Breast epithelium (tissue), 4 donors: ENCODE measurements at regions not wholly inside any gene's neighbourhood (a gene's known extent, or its start where the extent isn't known, plus 50 kb on each side); places are given as distances from the start of the nearest gene placed in this dataset.

Experiments
- DNase-seq, 2 donors: peaks; one replicate each; pipeline ENCODE4 v3.0.0-alpha.2; 2019; ENCODE audit warnings: low spot score in 2 of 2
- H3K27ac ChIP-seq, 2 donors: fragments of 200-600 bp; sonication (generic) in 1 of 2; one replicate each; pipeline ENCODE4 v1.5.1; 2016 to 2019; ENCODE audit warnings: mild to moderate bottlenecking in 1 of 2
- H3K27me3 ChIP-seq, 2 donors: fragments of 200-600 bp; sonication (generic) in 1 of 2; one replicate each; pipeline versions ENCODE4 v1.5.1 to v1.6.0; 2017 to 2019; ENCODE audit warnings: control low read depth in 1 of 2, mild to moderate bottlenecking in 1 of 2
- H3K36me3 ChIP-seq: fragments of 200-600 bp; one replicate; pipeline ENCODE4 v1.5.1; 2019
- H3K4me1 ChIP-seq, 2 donors: fragments of 200-600 bp; sonication (generic); one replicate each; pipeline ENCODE4 v1.5.1; 2016 to 2019; ENCODE audit warnings: control low read depth in 1 of 2
- H3K4me3 ChIP-seq, 3 donors: fragments of 200-600 bp; sonication (generic); 1 replicate in 2 of 3; 2 replicates in 1 of 3; pipeline ENCODE4 v1.5.1; 2016 to 2019; ENCODE audit warnings: mild to moderate bottlenecking in 3 of 3, moderate library complexity in 2 of 3
- H3K9me3 ChIP-seq, 2 donors: fragments of 200-600 bp; sonication (generic) in 1 of 2; one replicate each; pipeline ENCODE4 v1.5.1; 2016 to 2019; ENCODE audit warnings: control low read depth in 1 of 2
- CTCF ChIP-seq, 3 donors: fragments of 450-650 bp; IDR thresholded peaks; one replicate each; pipeline ENCODE4 v1.5.1; 2016 to 2017; ENCODE audit warnings: antibody characterized with exemption in 3 of 3, mild to moderate bottlenecking in 3 of 3, moderate library complexity in 3 of 3
- POLR2A ChIP-seq: fragments of 450-650 bp; IDR thresholded peaks from one replicate; pipeline ENCODE4 v1.6.1; 2016; ENCODE audit warnings: antibody characterized with exemption, mild to moderate bottlenecking, moderate library complexity
- POLR2AphosphoS5 ChIP-seq, 3 donors: sonication (generic); formaldehyde crosslinking; IDR thresholded peaks; one replicate each; pipeline ENCODE4 v1.6.1; 2017; ENCODE audit warnings: antibody characterized with exemption in 3 of 3
- intact Hi-C: fragments of 100-400 bp; cut with DNase I; formaldehyde crosslinking; loops from one replicate; pipeline ENCODE4 v1.15.1; 2023; ENCODE audit warnings: low total_unique reads

GRCh38 chr16:59214455-59214854 lies 480.3 kb upstream of the GOT2 start:
- Histone ChIP-seq H3K27ac (no peak overlapping the region), H3K4me3 (no peak overlapping the region), H3K27me3 (no peaks in the 10 kb centered on the region), H3K36me3 (no peaks in the 10 kb centered on the region), H3K9me3 (no peaks in the 10 kb centered on the region), H3K4me1 (no peaks in the 10 kb centered on the region)
- intact Hi-C loops, result no loop called here
- no peak for TF ChIP-seq POLR2A
- DNase-seq, result no peak

DNA sequence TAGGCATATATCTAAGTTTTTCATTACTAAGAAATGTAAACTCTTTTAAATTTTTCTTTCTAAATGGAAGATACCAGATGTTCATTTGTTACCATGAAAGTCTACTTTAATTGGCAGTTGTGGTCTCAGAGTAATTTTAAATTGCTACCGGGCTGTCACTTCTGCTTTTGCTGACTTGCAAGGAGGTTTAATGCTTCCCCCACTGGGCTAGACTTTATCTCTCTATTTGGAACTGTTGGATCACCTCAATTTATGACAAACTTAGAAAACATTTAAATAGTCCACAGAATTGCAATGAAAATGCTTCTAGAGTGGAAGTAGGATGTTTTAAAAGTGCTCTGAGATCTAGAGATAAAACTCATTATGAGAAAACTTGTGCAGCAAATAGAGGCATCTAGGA lies 479.8 kb upstream of the GOT2 start:
- no peaks in the 10 kb centered on the region for H3K36me3 ChIP-seq

DNA sequence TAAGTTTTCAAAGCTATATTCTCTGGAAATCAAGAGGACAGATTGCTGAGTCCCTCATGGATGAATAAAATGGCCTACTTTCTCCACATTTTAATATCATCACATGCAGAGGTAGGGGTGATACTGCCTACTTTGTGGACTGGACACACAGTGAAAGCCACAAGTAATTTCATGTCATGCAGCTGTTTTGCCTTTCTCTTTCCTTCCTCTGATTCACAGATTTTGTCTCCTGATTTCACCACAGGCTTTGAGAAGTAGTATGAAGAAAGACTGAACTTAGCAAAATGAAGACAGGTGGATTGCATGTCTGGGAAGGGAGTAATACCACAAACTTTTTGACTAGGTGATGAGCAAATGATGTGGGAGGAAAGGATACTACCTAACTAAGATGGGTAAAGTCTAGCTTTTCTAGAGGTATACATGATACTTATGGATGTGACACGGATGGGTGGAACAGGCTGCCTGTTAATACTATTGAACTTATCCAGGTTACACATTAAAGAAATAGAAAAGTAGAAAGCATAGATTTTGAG lies 478.4 kb upstream of the GOT2 start:
- H3K4me3 ChIP-seq, result no peak overlapping the region
- H3K36me3 ChIP-seq, result no peaks in the 10 kb centered on the region
- TF ChIP-seq POLR2A (no peak), CTCF (IDR thresholded peaks at IDR 0.05) (no peak), POLR2AphosphoS5 (IDR thresholded peaks at IDR 0.05) (no peak)
- H3K27me3 ChIP-seq, result no peaks in the 10 kb centered on the region
- intact Hi-C loops, result no loop called here
- no peaks in the 10 kb centered on the region for H3K4me1 ChIP-seq
- DNase-seq, result no peak
- H3K27ac ChIP-seq, result no peak overlapping the region
- no peaks in the 10 kb centered on the region for H3K9me3 ChIP-seq

More for the DNA sequence above, 479.8 kb upstream of the GOT2 start:
- H3K9me3 ChIP-seq, result no peaks in the 10 kb centered on the region
- no peaks in the 10 kb centered on the region for H3K4me1 ChIP-seq
- intact Hi-C loops, result no loop called here
- H3K4me3 ChIP-seq, result no peak overlapping the region
- no peaks in the 10 kb centered on the region for H3K27me3 ChIP-seq
- no peak for DNase-seq
- TF ChIP-seq CTCF (IDR thresholded peaks at IDR 0.05) (no peak), POLR2AphosphoS5 (IDR thresholded peaks at IDR 0.05) (no peak), POLR2A (no peak)
- no peak overlapping the region for H3K27ac ChIP-seq

DNA sequence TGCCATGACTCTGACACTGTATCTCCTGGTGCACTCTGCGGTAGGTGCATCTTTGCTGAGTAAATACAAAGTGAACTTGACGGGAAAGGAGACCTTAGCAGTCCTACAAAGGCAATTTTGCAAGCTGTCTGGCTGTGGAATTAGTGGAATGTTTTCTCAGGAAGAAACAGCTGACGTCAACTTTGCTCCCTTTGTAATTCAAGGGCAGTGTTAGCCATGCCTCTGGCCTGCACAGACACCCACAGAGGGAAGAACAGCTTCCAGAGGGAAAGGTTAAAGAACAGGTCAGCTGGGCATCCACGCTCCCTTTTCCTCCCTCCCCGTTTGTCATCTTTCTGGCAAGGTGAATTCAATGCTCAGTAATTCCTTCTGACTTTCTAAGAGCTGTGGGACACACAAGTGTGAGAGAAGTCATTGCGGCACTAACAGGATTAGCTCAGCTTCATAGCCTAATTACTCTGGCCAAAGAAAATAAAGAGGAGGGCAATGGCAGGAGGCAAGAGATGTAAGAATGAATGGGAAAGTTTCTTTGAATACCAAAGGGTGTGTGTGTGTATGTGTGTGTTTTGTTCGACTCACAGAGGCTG lies 476.9 kb upstream of the GOT2 start:
- peak in 1 of 2 donors; percentile 40 for DNase-seq
- intact Hi-C loops, result no loop called here
- Histone ChIP-seq H3K4me3 (no peak overlapping the region), H3K36me3 (no peaks in the 10 kb centered on the region), H3K4me1 (no peaks in the 10 kb centered on the region), H3K27me3 (no peaks in the 10 kb centered on the region), H3K9me3 (no peaks in the 10 kb centered on the region), H3K27ac (peak overlapping the region; percentile 61 to 80)
- TF ChIP-seq POLR2AphosphoS5 (IDR thresholded peaks at IDR 0.05), result no peak
- TF ChIP-seq POLR2A, result no peak
- TF ChIP-seq CTCF (IDR thresholded peaks at IDR 0.05), result no peak

- TF ChIP-seq POLR2A, result no peak
- TF ChIP-seq POLR2AphosphoS5 (IDR thresholded peaks at IDR 0.05), result no peak
- TF ChIP-seq CTCF (IDR thresholded peaks at IDR 0.05), result no peak
- Histone ChIP-seq H3K27ac (no peak overlapping the region), H3K4me1 (no peaks in the 10 kb centered on the region), H3K4me3 (no peak overlapping the region), H3K27me3 (no peaks in the 10 kb centered on the region), H3K36me3 (no peaks in the 10 kb centered on the region), H3K9me3 (no peaks in the 10 kb centered on the region)
- intact Hi-C loops, result no loop called here
- no peak for DNase-seq
Measured at GRCh38 chr16:59205403-59205802, 471.3 kb upstream of the GOT2 start.

DNA sequence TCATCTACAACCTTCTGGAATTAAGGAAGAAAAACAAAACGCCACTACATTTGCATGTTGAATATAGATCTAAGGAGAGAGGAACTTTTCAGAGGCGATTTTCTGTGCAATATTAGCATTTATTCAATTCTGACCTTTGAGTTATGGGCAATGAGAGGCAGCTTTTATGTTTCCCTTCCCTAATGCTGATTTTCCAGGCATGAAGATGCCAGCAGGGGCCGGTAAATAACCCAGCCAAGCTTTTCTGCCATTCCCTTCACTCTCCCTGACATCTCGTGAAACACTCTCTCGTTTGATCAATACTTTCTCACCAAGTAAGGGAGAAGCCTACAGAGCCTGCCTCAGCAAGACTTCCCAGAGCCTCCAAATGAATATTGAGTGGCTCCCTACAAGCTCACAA lies 470.5 kb upstream of the GOT2 start:
- DNase-seq, result no peak
- Histone ChIP-seq H3K27ac (no peak overlapping the region), H3K27me3 (no peaks in the 10 kb centered on the region), H3K4me1 (no peaks in the 10 kb centered on the region), H3K4me3 (no peak overlapping the region), H3K9me3 (no peaks in the 10 kb centered on the region), H3K36me3 (no peaks in the 10 kb centered on the region)
- intact Hi-C loops, result no loop called here
- TF ChIP-seq POLR2A, result no peak
- TF ChIP-seq CTCF (IDR thresholded peaks at IDR 0.05), result no peak
- TF ChIP-seq POLR2AphosphoS5 (IDR thresholded peaks at IDR 0.05), result no peak
